H54 (cell line): ENCODE measurements at regions not wholly inside any gene's neighbourhood (a gene's known extent, or its start where the extent isn't known, plus 50 kb on each side); places are given as distances from the start of the nearest gene placed in this dataset.
A peak's percentile ranks its signal among the peaks of the same experiment; 100 is the strongest.

ENCODE experiments used
- DNase-seq: peaks from one replicate; pipeline ENCODE4 v3.0.0; 2011; ENCODE audit warnings: low spot score, mixed read lengths; ENCODE audit not compliant: insufficient read length
- FAIRE-seq: peaks from 3 replicates; lab custom pipeline; 2011; peaks lifted over from hg19 to GRCh38; lab: Jason Lieb, UNC
- POLR2A ChIP-seq: IDR thresholded peaks from 2 replicates; pipeline ENCODE4 v1.6.1; 2011; ENCODE audit warnings: low read depth, mild to moderate bottlenecking, low read length

- no peak for FAIRE-seq
- DNase-seq, result no peak
- TF ChIP-seq POLR2A, result no peak
These were observed 72.6 kb upstream of the PCBD1 start for GRCh38 chr10:70960783-70961570.

DNA sequence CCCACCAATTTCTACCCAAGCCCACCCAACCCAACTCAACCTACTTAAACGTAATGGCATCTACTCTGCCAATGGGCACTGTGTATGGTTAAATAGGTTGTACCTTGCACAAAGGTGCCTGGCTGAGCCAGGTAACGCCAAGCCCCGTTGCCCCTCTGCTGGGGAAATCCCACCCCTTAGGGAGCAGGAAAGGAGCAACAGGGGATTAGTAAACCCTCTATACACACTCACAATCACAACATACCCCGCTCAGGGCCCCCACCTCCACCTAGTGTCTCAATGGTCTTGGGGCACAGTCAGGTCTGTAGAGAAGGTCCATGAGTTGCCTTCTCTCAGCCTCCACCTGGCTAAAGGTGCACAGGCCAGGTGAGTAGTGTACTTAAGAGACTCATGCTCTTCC lies 74.3 kb upstream of the PCBD1 start:
- no peak for TF ChIP-seq POLR2A
- DNase-seq (no peak), FAIRE-seq (no peak)

GRCh38 chr10:70963271-70963670 lies 74.9 kb upstream of the PCBD1 start:
- no peak for TF ChIP-seq POLR2A
- FAIRE-seq, result no peak
- DNase-seq, result no peak

- TF ChIP-seq POLR2A, result no peak
- DNase-seq (no peak), FAIRE-seq (no peak)
These were observed 75.9 kb upstream of the PCBD1 start for GRCh38 chr10:70964245-70964644.

GRCh38 chr10:70964881-70965280 lies 76.5 kb upstream of the PCBD1 start:
- DNase-seq, result no peak

GRCh38 chr10:70965566-70965965 lies 77.2 kb upstream of the PCBD1 start:
- TF ChIP-seq POLR2A, result no peak
- DNase-seq (no peak), FAIRE-seq (no peak)

More at GRCh38 chr10:70964881-70965280, 76.5 kb upstream of the PCBD1 start:
- TF ChIP-seq POLR2A, result no peak
- no peak for FAIRE-seq

DNA sequence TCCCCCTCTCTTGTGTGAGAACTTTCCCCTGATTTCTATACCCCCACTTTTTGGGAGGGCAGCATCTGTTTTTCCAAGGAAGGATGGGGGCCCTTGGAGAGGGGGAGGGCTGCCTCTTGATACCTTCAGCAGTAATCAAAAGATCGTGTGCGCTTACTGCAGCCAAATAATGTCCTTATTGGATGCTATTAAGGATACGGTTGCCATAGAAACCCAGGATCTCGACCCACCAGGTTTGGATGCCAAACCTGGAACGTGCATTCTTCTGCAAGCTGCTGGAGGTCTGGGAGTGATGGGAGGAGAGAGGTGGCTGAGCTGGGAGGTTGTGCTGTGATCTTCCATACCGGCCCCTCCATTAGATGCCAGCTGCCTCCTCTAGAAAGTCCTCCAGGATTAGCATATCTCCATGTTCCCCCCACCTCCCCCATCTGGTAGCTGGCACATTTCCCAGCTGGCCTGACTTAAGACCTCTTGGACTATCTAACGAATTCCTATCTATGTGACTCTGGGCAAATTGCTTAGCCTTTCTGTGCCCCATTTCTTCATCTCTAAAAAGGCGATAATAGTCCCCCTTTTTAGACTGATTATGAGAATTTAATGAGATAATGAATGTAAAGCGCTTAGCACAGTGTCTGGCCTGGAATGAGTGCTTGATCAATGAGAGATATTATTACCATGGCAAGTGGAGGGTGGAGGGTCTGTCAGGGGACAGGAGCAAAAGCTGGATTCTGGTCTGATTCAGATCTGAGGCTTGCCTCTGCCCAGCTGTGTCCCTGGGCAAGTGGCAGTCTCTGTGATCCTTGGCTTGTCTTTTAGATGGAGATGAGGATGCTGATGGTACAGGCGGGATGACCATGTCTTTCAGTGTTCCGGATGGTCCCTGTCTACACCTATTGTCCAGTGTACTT lies 78.5 kb upstream of the PCBD1 start:
- DNase-seq, result no peak

GRCh38 chr10:70967591-70968587 lies 79.5 kb upstream of the PCBD1 start:
- FAIRE-seq (no peak), DNase-seq (no peak)
- no peak for TF ChIP-seq POLR2A

More for the DNA sequence above, 78.5 kb upstream of the PCBD1 start:
- no peak for FAIRE-seq
- TF ChIP-seq POLR2A, result no peak

DNA sequence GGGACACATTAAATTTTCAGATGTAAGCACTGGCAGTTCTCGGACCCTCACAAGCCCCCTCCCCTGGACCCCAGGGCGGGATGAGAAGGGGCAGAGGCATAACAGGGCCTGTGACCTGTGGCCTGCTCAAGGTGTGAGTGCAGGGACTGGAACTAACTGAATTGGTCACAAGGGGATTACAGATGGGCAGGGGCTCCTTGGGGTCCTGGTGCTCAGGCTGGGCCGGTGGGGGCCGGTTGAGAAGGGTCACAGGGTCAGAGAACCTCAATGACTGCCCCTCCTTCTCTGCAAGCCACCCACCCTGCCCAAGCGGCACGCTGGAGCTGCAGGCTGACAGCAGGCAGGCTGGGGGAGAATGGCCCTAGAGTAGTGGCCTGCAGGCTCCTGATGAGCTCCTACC lies 80.8 kb upstream of the PCBD1 start:
- no peak for TF ChIP-seq POLR2A
- DNase-seq (no peak), FAIRE-seq (no peak)

DNA sequence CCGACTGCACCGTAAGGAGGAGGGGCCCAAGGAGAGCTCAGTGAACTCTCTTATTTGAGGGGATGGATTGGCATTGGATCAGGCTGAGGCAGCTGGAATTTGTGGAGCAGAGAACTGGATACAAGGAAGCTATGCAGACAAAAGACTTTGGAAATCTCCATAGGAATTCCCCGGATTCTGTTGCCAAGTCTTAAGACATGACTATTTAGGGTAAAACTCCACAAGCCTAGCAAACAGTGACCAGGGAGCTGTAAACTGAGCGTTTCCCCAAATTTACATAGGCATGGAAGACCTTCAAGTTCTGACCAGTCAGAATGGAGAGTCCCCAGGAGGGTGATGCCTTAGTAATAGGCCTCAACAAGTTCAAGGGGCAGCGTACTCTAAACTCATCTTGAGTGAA lies 82.5 kb upstream of the PCBD1 start:
- DNase-seq (no peak), FAIRE-seq (no peak)
- TF ChIP-seq POLR2A, result no peak

GRCh38 chr10:70973275-70973674 lies 84.9 kb upstream of the PCBD1 start:
- FAIRE-seq, result no peak
- no peak for TF ChIP-seq POLR2A

DNA sequence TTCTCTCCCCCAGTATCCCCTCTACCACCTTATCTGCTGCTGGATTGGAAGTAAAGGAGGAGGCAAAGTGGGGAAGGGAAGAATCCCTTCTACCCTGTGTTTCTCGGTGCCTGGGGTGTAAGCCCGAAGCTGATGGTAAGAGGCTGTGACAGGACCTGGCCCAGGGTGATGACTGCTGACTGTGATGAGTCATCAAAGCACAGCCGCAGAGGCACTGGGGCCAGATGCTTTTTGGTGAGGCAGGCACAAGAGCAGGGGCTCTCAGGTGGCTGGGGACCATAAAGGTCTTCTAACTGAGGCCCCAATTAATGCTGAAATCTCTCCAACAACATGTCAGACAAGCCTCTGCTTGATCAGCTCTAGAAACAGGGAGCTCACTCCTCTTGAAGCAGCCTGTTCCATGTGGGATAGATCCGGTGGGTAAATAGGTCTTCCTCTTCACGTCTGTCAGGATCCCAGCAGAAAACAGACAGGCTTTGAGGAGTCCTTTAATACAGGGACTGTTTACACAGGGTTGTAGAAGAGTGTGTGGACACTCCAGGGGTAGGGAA lies 86.1 kb upstream of the PCBD1 start:
- no peak for TF ChIP-seq POLR2A
- FAIRE-seq, result no peak
- DNase-seq, result peak; percentile 69

More at GRCh38 chr10:70973275-70973674, 84.9 kb upstream of the PCBD1 start:
- no peak for DNase-seq

DNA sequence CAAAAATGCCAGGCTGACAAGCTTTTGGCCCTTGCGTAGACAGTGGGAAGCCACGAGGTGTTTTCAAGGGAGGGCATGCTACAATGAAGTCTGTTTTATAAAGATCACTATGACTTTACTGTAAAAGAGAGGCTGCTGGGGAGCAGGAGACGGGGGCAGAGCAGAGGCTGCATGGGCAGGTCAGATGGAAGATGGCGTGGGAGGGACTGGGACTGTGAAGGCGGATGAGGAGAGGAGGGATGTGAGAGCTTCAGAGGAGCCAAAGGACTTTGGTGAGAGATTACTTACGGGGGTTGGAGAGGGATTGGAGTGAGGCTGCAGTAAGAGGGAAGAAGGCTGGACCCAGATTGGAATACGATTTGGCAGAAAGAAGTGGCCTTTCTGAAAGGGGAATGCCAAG lies 86.6 kb upstream of the PCBD1 start:
- DNase-seq (no peak), FAIRE-seq (no peak)
- TF ChIP-seq POLR2A, result no peak
